H9 (cell line): ENCODE measurements at regions not wholly inside any gene's neighbourhood (a gene's known extent, or its start where the extent isn't known, plus 50 kb on each side); places are given as distances from the start of the nearest gene placed in this dataset.

Experiments
- DNase-seq: peaks from one replicate; pipeline ENCODE4 v3.0.0-alpha.2; 2017
- H2AFZ ChIP-seq: one replicate; pipeline ENCODE4 v1.6.1; 2013; ENCODE audit warnings: mild to moderate bottlenecking, low read length, control low read depth, moderate library complexity
- H2AK5ac ChIP-seq: 2 replicates; pipeline ENCODE4 v1.6.1; 2013; ENCODE audit warnings: low read length, control low read depth, mixed read lengths; ENCODE audit not compliant: insufficient read length
- H2BK120ac ChIP-seq: one replicate; pipeline ENCODE4 v1.6.1; 2013; ENCODE audit warnings: low read depth, mild to moderate bottlenecking, low read length, control low read depth, inconsistent platforms; ENCODE audit not compliant: poor library complexity, severe bottlenecking
- H2BK12ac ChIP-seq: 2 replicates; pipeline ENCODE4 v1.6.1; 2013; ENCODE audit warnings: low read length, control low read depth, mixed read lengths, low read depth; ENCODE audit not compliant: insufficient read length
- H2BK15ac ChIP-seq: 2 replicates; pipeline ENCODE4 v1.6.1; 2013; ENCODE audit warnings: low read depth, low read length, control low read depth
- H2BK20ac ChIP-seq: one replicate; pipeline ENCODE4 v1.6.1; 2013; ENCODE audit warnings: low read depth, mild to moderate bottlenecking, low read length, control low read depth, inconsistent platforms; ENCODE audit not compliant: poor library complexity, severe bottlenecking
- H2BK5ac ChIP-seq: 2 replicates; pipeline ENCODE4 v1.6.1; 2013; ENCODE audit warnings: low read length, control low read depth, mixed read lengths; ENCODE audit not compliant: insufficient read length
- H3K14ac ChIP-seq: 2 replicates; pipeline ENCODE4 v1.6.1; 2013; ENCODE audit warnings: low read length, control low read depth; ENCODE audit not compliant: insufficient read depth
- H3K18ac ChIP-seq: 2 replicates; pipeline ENCODE4 v1.6.1; 2013; ENCODE audit warnings: low read depth, mild to moderate bottlenecking, mixed read lengths, low read length, control low read depth; ENCODE audit not compliant: insufficient read length
- H3K23ac ChIP-seq: 2 replicates; pipeline ENCODE4 v1.6.1; 2013; ENCODE audit warnings: low read length, control low read depth, mixed read lengths, low read depth; ENCODE audit not compliant: insufficient read length
- H3K23me2 ChIP-seq: 2 replicates; pipeline ENCODE4 v1.6.1; 2013; ENCODE audit warnings: low read depth, mild to moderate bottlenecking, mixed read lengths, low read length, control low read depth; ENCODE audit not compliant: insufficient read length, poor library complexity, severe bottlenecking
- H3K27ac ChIP-seq: 2 replicates; pipeline ENCODE4 v1.5.1; 2013; ENCODE audit warnings: low read length, control low read depth, mixed read lengths, low read depth; ENCODE audit not compliant: insufficient read length
- H3K27me3 ChIP-seq: 2 replicates; pipeline ENCODE4 v1.6.1; 2013; ENCODE audit warnings: low read length, control low read depth, inconsistent platforms; ENCODE audit not compliant: insufficient read depth
- H3K4ac ChIP-seq: 2 replicates; pipeline ENCODE4 v1.6.1; 2013; ENCODE audit warnings: low read depth, mild to moderate bottlenecking, control low read depth, inconsistent platforms, low read length, moderate library complexity
- H3K4me1 ChIP-seq: 2 replicates; pipeline ENCODE4 v1.6.1; 2013; ENCODE audit warnings: low read length, control low read depth, inconsistent platforms; ENCODE audit not compliant: insufficient read depth
- H3K4me2 ChIP-seq: 2 replicates; pipeline ENCODE4 v1.6.1; 2013; ENCODE audit warnings: low read length, control low read depth, mixed read lengths; ENCODE audit not compliant: insufficient read length, insufficient read depth
- H3K56ac ChIP-seq: 2 replicates; pipeline ENCODE4 v1.6.1; 2013; ENCODE audit warnings: low read depth, mild to moderate bottlenecking, mixed read lengths, low read length, control low read depth; ENCODE audit not compliant: insufficient read length
- H3K79me1 ChIP-seq: 2 replicates; pipeline ENCODE4 v1.6.1; 2013; ENCODE audit warnings: low read depth, mild to moderate bottlenecking, moderate library complexity, low read length, control low read depth, inconsistent platforms; ENCODE audit not compliant: insufficient read depth, poor library complexity, severe bottlenecking
- H3K79me2 ChIP-seq: 2 replicates; pipeline ENCODE4 v1.6.1; 2013; ENCODE audit warnings: low read length, control low read depth, inconsistent platforms; ENCODE audit not compliant: insufficient read depth
- H3K9ac ChIP-seq: 2 replicates; pipeline ENCODE4 v1.6.1; 2013; ENCODE audit warnings: low read length, control low read depth, mixed read lengths; ENCODE audit not compliant: insufficient read length; ENCODE audit errors: extremely low read depth
- H3K9me3 ChIP-seq: one replicate; pipeline ENCODE4 v1.6.1; 2013; ENCODE audit warnings: low read depth, low read length, inconsistent platforms; ENCODE audit not compliant: control insufficient read depth
- H3T11ph ChIP-seq: one replicate; pipeline ENCODE4 v1.6.1; 2013; ENCODE audit warnings: mild to moderate bottlenecking, low read length, control low read depth, inconsistent platforms
- H4K20me1 ChIP-seq: one replicate; pipeline ENCODE4 v1.6.1; 2013; ENCODE audit not compliant: control insufficient read depth, insufficient read length, insufficient read depth
- H4K5ac ChIP-seq: 2 replicates; pipeline ENCODE4 v1.6.1; 2013; ENCODE audit warnings: low read depth, mild to moderate bottlenecking, mixed read lengths, low read length, control low read depth; ENCODE audit not compliant: insufficient read length
- H4K8ac ChIP-seq: replicated peaks from 2 replicates; pipeline ENCODE4 v1.6.1; 2013; ENCODE audit warnings: low read length, control low read depth, mixed read lengths, low read depth; ENCODE audit not compliant: insufficient read length
- H4K91ac ChIP-seq: 2 replicates; pipeline ENCODE4 v1.6.1; 2013; ENCODE audit warnings: low read depth, mild to moderate bottlenecking, moderate library complexity, mixed read lengths, low read length, control low read depth; ENCODE audit not compliant: insufficient read length
- H3K27ac Mint-ChIP-seq, 3 experiments: 2 replicates in 2 of 3; 3 replicates in 1 of 3; pipeline ENCODE4 v1.8.0; 2020 to 2021; ENCODE audit warnings: mixed read lengths in 3 of 3, mild to moderate bottlenecking in 1 of 3, moderate library complexity in 1 of 3
- H3K27me3 Mint-ChIP-seq: 2 replicates; pipeline ENCODE4 v1.8.0; 2021; ENCODE audit warnings: low read depth, mild to moderate bottlenecking, moderate library complexity, mixed read lengths
- H3K36me3 Mint-ChIP-seq, 3 experiments: 2 replicates in 2 of 3; 3 replicates in 1 of 3; pipeline ENCODE4 v1.8.0; 2020 to 2021; ENCODE audit warnings: low read depth in 3 of 3, mixed read lengths in 3 of 3; ENCODE audit not compliant: insufficient read depth in 1 of 3
- H3K4me1 Mint-ChIP-seq, 2 experiments: 2 replicates each; pipeline ENCODE4 v1.8.0; 2020; ENCODE audit warnings: mixed read lengths in 2 of 2
- H3K4me3 Mint-ChIP-seq, 2 experiments: 2 replicates in 1 of 2; 3 replicates in 1 of 2; pipeline ENCODE4 v1.8.0; 2020 to 2021; ENCODE audit warnings: mild to moderate bottlenecking in 2 of 2, mixed read lengths in 2 of 2, moderate library complexity in 1 of 2
- H3K9me3 Mint-ChIP-seq, 2 experiments: 2 replicates in 1 of 2; 3 replicates in 1 of 2; pipeline ENCODE4 v1.8.0; 2020; ENCODE audit warnings: mild to moderate bottlenecking in 2 of 2, mixed read lengths in 2 of 2, moderate library complexity in 1 of 2
- WGBS: extraction: QIAGEN DNeasy Blood & Tissue Kit; methylation state at CpG from one replicate; pipeline ENCODE4 v1.1.7; 2013; ENCODE audit warnings: missing lambda C conversion rate, low lambda C conversion rate, mixed read lengths; ENCODE audit not compliant: insufficient read length; ENCODE audit errors: extremely low coverage; 5-methylcytosine and 5-hydroxymethylcytosine counted together
- TF ChIP-seq, protein P1 (sequence below): fragments of 200-600 bp; sonication (generic); conservative IDR thresholded peaks from 3 replicates; pipeline ENCODE4 v1.8.0; 2021; ENCODE audit warnings: antibody characterized with exemption, mild to moderate bottlenecking

DNA sequence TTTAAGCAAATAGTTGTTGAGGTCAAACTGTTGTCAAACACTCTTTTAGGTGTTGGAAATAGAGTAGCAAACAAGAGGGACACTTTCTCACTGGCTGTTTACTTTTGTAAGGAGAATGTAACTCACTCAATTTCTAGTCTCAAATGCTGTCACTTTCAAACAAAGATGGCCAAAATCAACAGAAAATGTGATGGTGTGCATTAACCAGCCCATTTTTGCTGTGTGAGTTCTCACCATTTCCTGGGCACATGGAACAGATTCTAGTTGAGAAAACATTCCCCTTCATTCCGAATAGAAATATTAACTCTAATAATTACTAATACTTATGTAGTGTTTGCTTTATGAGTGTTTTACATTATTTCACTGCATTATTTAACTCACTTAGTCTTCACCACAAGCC is 128.2 kb upstream of the XYLT1 start:
- H3K4me1 ChIP-seq = no peaks in the 10 kb centered on the region
- TF ChIP-seq, protein P1, sequence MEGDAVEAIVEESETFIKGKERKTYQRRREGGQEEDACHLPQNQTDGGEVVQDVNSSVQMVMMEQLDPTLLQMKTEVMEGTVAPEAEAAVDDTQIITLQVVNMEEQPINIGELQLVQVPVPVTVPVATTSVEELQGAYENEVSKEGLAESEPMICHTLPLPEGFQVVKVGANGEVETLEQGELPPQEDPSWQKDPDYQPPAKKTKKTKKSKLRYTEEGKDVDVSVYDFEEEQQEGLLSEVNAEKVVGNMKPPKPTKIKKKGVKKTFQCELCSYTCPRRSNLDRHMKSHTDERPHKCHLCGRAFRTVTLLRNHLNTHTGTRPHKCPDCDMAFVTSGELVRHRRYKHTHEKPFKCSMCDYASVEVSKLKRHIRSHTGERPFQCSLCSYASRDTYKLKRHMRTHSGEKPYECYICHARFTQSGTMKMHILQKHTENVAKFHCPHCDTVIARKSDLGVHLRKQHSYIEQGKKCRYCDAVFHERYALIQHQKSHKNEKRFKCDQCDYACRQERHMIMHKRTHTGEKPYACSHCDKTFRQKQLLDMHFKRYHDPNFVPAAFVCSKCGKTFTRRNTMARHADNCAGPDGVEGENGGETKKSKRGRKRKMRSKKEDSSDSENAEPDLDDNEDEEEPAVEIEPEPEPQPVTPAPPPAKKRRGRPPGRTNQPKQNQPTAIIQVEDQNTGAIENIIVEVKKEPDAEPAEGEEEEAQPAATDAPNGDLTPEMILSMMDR = no peak
- no peaks in the 10 kb centered on the region for H3K79me2 ChIP-seq
- no peaks in the 10 kb centered on the region for H3K79me1 ChIP-seq
- H4K5ac ChIP-seq = no peak overlapping the region
- no peak overlapping the region for H2BK5ac ChIP-seq
- H3T11ph ChIP-seq = no peak overlapping the region
- Mint-ChIP-seq H3K4me1 (no peaks in the 10 kb centered on the region; a peak in 1 of 4 replicates), H3K9me3 (peaks cover 13 to 14% of the 10 kb centered on the region in 2 experiments; a peak in 3 of 5 replicates), H3K27ac (no peak overlapping the region), H3K27me3 (no peaks in the 10 kb centered on the region), H3K36me3 (peaks cover 0 to 18% (median 0%) of the 10 kb centered on the region in 3 experiments; a peak in 2 of 7 replicates), H3K4me3 (no peak overlapping the region)
- H3K27me3 ChIP-seq = no peaks in the 10 kb centered on the region
- DNase-seq = no peak
- no peak overlapping the region for H4K8ac ChIP-seq
- no peaks in the 10 kb centered on the region for H4K20me1 ChIP-seq
- H2BK15ac ChIP-seq = no peak overlapping the region
- no peak overlapping the region for H2AFZ ChIP-seq
- H2AK5ac ChIP-seq = no peak overlapping the region
- H2BK120ac ChIP-seq = no peak overlapping the region
- H3K56ac ChIP-seq = no peak overlapping the region
- no peak overlapping the region for H3K14ac ChIP-seq
- H3K9ac ChIP-seq = no peak overlapping the region
- H3K23ac ChIP-seq = no peak overlapping the region
- no peak overlapping the region for H3K4ac ChIP-seq
- no peak overlapping the region for H3K18ac ChIP-seq
- H3K9me3 ChIP-seq = no peaks in the 10 kb centered on the region
- H4K91ac ChIP-seq = no peak overlapping the region
- no peak overlapping the region for H2BK20ac ChIP-seq
- no peak overlapping the region for H2BK12ac ChIP-seq
- H3K23me2 ChIP-seq = no peaks in the 10 kb centered on the region
- H3K4me2 ChIP-seq = no peak overlapping the region
- no peak overlapping the region for H3K27ac ChIP-seq
- no CpG with 5 or more reads among the region's 1 CpG for WGBS
